ENCODE measurements at regions not wholly inside any gene's neighbourhood (a gene's known extent, or its start where the extent isn't known, plus 50 kb on each side); places are given as distances from the start of the nearest gene placed in this dataset.

GRCh38 chr2:16079637-16080036 is 139.3 kb downstream of the MYCN start:
- POLR2A ChIA-PET = no interaction called here
- no peak for TF ChIP-seq CTCF (IDR thresholded peaks at IDR 0.05; ENCODE audit: control extremely low read depth, extremely low read depth, low read depth, missing control alignments)
- CTCF ChIA-PET = no interaction called here
- no peak for DNase-seq (ENCODE audit: extremely low spot score)

- DNase-seq (ENCODE audit: extremely low spot score) = no peak
- CTCF ChIA-PET = no interaction called here
- POLR2A ChIA-PET = no interaction called here
- no peak for TF ChIP-seq CTCF (IDR thresholded peaks at IDR 0.05; ENCODE audit: control extremely low read depth, extremely low read depth, low read depth, missing control alignments)
Measured at GRCh38 chr2:16077601-16078000, 137.3 kb downstream of the MYCN start.

- no peak for TF ChIP-seq CTCF (IDR thresholded peaks at IDR 0.05; ENCODE audit: control extremely low read depth, extremely low read depth, low read depth, missing control alignments)
- DNase-seq (ENCODE audit: extremely low spot score) = no peak
- ChIA-PET CTCF (no interaction called here), POLR2A (no interaction called here)
Measured at GRCh38 chr2:16076911-16077310, 136.6 kb downstream of the MYCN start.

GRCh38 chr2:16075045-16076012 is 135.0 kb downstream of the MYCN start:
- no peak for DNase-seq (ENCODE audit: extremely low spot score)
- no peak for TF ChIP-seq CTCF (IDR thresholded peaks at IDR 0.05; ENCODE audit: control extremely low read depth, extremely low read depth, low read depth, missing control alignments)
- ChIA-PET POLR2A (no interaction called here), CTCF (interaction anchor here (1.3 kb wide), 1 partner anchor 15 kb away, joined by 3 read pairs; no protein-coding TSS in a partner anchor)

- DNase-seq (ENCODE audit: extremely low spot score) = no peak
- POLR2A ChIA-PET = no interaction called here
- no peak for TF ChIP-seq CTCF (IDR thresholded peaks at IDR 0.05; ENCODE audit: control extremely low read depth, extremely low read depth, low read depth, missing control alignments)
- CTCF ChIA-PET = no interaction called here
Measured at GRCh38 chr2:16073921-16074425, 133.6 kb downstream of the MYCN start.

- DNase-seq (ENCODE audit: extremely low spot score) = no peak
- ChIA-PET POLR2A (no interaction called here), CTCF (no interaction called here)
- no peak for TF ChIP-seq CTCF (IDR thresholded peaks at IDR 0.05; ENCODE audit: control extremely low read depth, extremely low read depth, low read depth, missing control alignments)
Measured at GRCh38 chr2:16073471-16073870, 133.1 kb downstream of the MYCN start.

All from GM10248 (cell line).